ENCODE measurements at regions not wholly inside any gene's neighbourhood (a gene's known extent, or its start where the extent isn't known, plus 50 kb on each side); places are given as distances from the start of the nearest gene placed in this dataset.

DNA sequence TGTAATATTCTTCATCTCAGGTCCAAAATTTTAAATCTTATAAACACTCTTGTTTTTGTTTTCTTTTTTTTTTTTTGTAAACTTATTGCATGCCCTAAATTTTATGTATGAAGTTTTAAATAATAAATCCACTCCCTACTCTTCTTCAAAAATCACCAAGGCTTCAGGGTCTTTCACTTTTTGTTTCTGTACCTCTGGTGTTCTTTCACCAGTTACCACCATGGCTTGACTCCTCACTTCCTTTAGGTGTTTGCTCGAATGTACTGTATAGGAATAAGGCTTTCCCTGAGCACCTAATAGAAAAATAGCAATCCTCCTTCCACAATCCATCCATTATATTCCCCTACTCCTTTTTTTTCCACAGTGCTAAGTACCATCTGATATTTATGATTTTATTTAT lies 962.8 kb upstream of the POT1 start:
- no peak for TF ChIP-seq POLR2A (IDR thresholded peaks at IDR 0.05)
- TF ChIP-seq, protein P1, sequence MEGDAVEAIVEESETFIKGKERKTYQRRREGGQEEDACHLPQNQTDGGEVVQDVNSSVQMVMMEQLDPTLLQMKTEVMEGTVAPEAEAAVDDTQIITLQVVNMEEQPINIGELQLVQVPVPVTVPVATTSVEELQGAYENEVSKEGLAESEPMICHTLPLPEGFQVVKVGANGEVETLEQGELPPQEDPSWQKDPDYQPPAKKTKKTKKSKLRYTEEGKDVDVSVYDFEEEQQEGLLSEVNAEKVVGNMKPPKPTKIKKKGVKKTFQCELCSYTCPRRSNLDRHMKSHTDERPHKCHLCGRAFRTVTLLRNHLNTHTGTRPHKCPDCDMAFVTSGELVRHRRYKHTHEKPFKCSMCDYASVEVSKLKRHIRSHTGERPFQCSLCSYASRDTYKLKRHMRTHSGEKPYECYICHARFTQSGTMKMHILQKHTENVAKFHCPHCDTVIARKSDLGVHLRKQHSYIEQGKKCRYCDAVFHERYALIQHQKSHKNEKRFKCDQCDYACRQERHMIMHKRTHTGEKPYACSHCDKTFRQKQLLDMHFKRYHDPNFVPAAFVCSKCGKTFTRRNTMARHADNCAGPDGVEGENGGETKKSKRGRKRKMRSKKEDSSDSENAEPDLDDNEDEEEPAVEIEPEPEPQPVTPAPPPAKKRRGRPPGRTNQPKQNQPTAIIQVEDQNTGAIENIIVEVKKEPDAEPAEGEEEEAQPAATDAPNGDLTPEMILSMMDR (IDR thresholded peaks at IDR 0.05) = no peak
